ENCODE measurements at regions not wholly inside any gene's neighbourhood (a gene's known extent, or its start where the extent isn't known, plus 50 kb on each side); places are given as distances from the start of the nearest gene placed in this dataset.

GRCh38 chr6:71119560-71119959 is 162.7 kb upstream of the B3GAT2 start:
- H3K4ac ChIP-seq (replicated peaks; ENCODE audit: insufficient read length, low read depth, low read length), result no peak overlapping the region
- no peak overlapping the region for H3K56ac ChIP-seq (replicated peaks; ENCODE audit: insufficient read length, low read depth, low read length)
- no peak overlapping the region for H3K23ac ChIP-seq (ENCODE audit: insufficient read length)
- H3K4me1 ChIP-seq (replicated peaks in 1 of 4; ENCODE audit: control insufficient read depth in 3 of 4, insufficient read depth in 4 of 4, low read length in 3 of 4), result no peaks in the 10 kb centered on the region
- no peaks in the 10 kb centered on the region for H3K27me3 ChIP-seq (replicated peaks in 1 of 4; ENCODE audit: control insufficient read depth in 3 of 4, extremely low read depth in 1 of 4, insufficient read depth in 3 of 4, low read length in 3 of 4)
- no peak overlapping the region for H4K8ac ChIP-seq (ENCODE audit: extremely low read depth, insufficient read depth, low read length)
- ChIA-PET POLR2A (ENCODE audit: partially characterized antibody) (no interaction called here), CTCF (ENCODE audit: partially characterized antibody) (interaction anchor here (0.6 to 0.7 kb wide), 2 partner anchors 12 to 16 kb away, joined by 3 to 4 read pairs; no protein-coding TSS in a partner anchor)
- no peak overlapping the region for H3K27ac ChIP-seq (ENCODE audit: low read depth, low read length)
- no peaks in the 10 kb centered on the region for H3K79me1 ChIP-seq (ENCODE audit: low read depth, low read length)
- H2BK12ac ChIP-seq (ENCODE audit: low read depth, low read length), result no peak overlapping the region
- H2BK120ac ChIP-seq (replicated peaks; ENCODE audit: low read depth, low read length), result no peak overlapping the region
- WGBS, 2 experiments (ENCODE audit: extremely low coverage in 1 of 2, insufficient coverage in 1 of 2, insufficient read length in 1 of 2, insufficient replicate concordance in 2 of 2, low coverage in 1 of 2, low lambda C conversion rate in 2 of 2, missing lambda C conversion rate in 1 of 2), result 100% methylated on average over 1 of the region's 1 CpG; no CpG with 5 or more reads in 1 of the 2 experiments
- TF ChIP-seq SP1 (IDR thresholded peaks at IDR 0.05; ENCODE audit: low read depth, low read length), result no peak
- no peak for TF ChIP-seq RXRA (IDR thresholded peaks at IDR 0.05; ENCODE audit: insufficient read depth, low read depth, low read length)
- no peak for TF ChIP-seq RAD21 (IDR thresholded peaks at IDR 0.05 in 1 of 2, conservative IDR thresholded peaks at IDR 0.05 in 1 of 2; ENCODE audit: low read depth in 2 of 2, low read length in 2 of 2)
- no peak for TF ChIP-seq TEAD4 (IDR thresholded peaks at IDR 0.05; ENCODE audit: low read depth, low read length)
- TF ChIP-seq CHD2 (IDR thresholded peaks at IDR 0.05; ENCODE audit: low read length), result no peak
- TF ChIP-seq EP300 (IDR thresholded peaks at IDR 0.05; ENCODE audit: borderline replicate concordance in 1 of 2, low read depth in 2 of 2, low read length in 2 of 2), result no peak
- TF ChIP-seq TCF12 (IDR thresholded peaks at IDR 0.05; ENCODE audit: low read depth, low read length), result no peak
- no peak overlapping the region for H2AK5ac ChIP-seq (ENCODE audit: low read depth, low read length)
- no peak overlapping the region for H3K4me2 ChIP-seq (ENCODE audit: insufficient read depth in 1 of 2, low read depth in 2 of 2, low read length in 2 of 2)
- no peaks in the 10 kb centered on the region for H4K20me1 ChIP-seq (replicated peaks in 1 of 2; ENCODE audit: control insufficient read depth in 1 of 2, insufficient read depth in 2 of 2, low read length in 2 of 2)
- DNase-seq (ENCODE audit: low read depth in 1 of 2, low spot score in 2 of 2), result no peak
- H2BK15ac ChIP-seq (ENCODE audit: low read length), result no peak overlapping the region
- FAIRE-seq, result no peak
- H4K91ac ChIP-seq (replicated peaks; ENCODE audit: insufficient read length, low read length), result no peak overlapping the region
- no peak overlapping the region for H3K4me3 ChIP-seq (ENCODE audit: extremely low read depth in 1 of 4, insufficient read depth in 2 of 4, low read depth in 3 of 4, low read length in 4 of 4)
- no peak overlapping the region for H3K18ac ChIP-seq (ENCODE audit: extremely low read depth, low read length)
- no peak overlapping the region for H3K9ac ChIP-seq (replicated peaks in 1 of 4; ENCODE audit: extremely low read depth in 1 of 4, low read depth in 3 of 4, low read length in 3 of 4)
- no peak overlapping the region for H2AFZ ChIP-seq (ENCODE audit: low read length)
- no peak overlapping the region for H4K5ac ChIP-seq (ENCODE audit: insufficient read length, low read depth, low read length)
- H3K14ac ChIP-seq (ENCODE audit: insufficient read length), result no peak overlapping the region
- no peaks in the 10 kb centered on the region for H3K36me3 ChIP-seq (ENCODE audit: control insufficient read depth in 2 of 4, insufficient read depth in 4 of 4, low read length in 3 of 4)
- H3K23me2 ChIP-seq (ENCODE audit: low read depth, low read length), result no peaks in the 10 kb centered on the region
- no peaks in the 10 kb centered on the region for H3K9me3 ChIP-seq (ENCODE audit: insufficient read depth in 2 of 2, low read depth in 1 of 2, low read length in 1 of 2)
- H3K79me2 ChIP-seq (ENCODE audit: control insufficient read depth in 1 of 2, insufficient read depth in 2 of 2, low read length in 2 of 2), result no peaks in the 10 kb centered on the region
- H2BK5ac ChIP-seq (ENCODE audit: low read depth, low read length), result no peak overlapping the region
- H2BK20ac ChIP-seq (ENCODE audit: low read length), result no peak overlapping the region
